ENCODE measurements at regions not wholly inside any gene's neighbourhood (a gene's known extent, or its start where the extent isn't known, plus 50 kb on each side); places are given as distances from the start of the nearest gene placed in this dataset.
"Not testable (repeated sequence)": the region's sequence is repeated elsewhere in the genome, so short reads cannot be mapped to it uniquely, and the experiment has no call there.

- DNase-seq = not testable (repeated sequence)
Observed at GRCh38 chr13:33418224-33418953, 132.8 kb upstream of the STARD13 start.

DNA sequence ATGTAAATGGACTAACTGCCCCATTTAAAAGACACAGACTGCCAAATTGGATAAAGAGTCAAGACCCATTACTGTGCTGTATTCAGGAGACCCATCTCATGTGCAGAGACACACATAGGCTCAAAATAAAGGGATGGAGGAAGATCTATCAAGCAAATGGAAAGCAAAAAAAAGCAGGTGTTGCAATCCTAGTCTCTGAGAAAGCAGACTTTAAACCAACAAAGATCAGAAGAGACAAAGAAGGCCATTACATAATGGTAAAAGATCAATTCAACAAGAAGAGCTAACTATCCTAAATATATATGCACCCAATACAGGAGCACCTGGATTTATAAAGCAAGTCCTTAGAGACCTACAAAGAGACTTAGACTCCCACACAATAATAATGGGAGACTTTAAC is 134.6 kb upstream of the STARD13 start:
- DNase-seq = not testable (repeated sequence)

DNA sequence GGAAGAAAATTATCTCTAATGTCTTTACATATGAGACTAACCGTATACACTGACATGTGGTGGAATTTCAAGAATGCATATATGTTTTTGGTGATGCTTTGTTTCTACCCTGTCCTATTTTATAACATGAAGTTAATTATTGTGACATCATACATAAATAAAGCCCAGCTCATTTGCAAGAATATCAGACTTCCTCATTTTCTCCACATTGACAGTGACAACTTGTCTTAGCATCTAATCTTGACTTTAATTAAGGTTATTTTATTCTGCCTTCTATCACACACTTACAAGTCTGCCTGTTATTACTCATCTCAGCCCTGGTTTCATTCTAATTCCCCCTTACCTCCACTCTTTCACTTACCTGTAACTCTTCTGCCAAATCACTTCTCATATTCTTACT is 140.6 kb upstream of the STARD13 start:
- no peak for DNase-seq

GRCh38 chr13:33433316-33433715 is 147.8 kb upstream of the STARD13 start:
- DNase-seq = no peak

- DNase-seq = no peak
Observed at GRCh38 chr13:33434676-33435075, 149.1 kb upstream of the STARD13 start.

DNA sequence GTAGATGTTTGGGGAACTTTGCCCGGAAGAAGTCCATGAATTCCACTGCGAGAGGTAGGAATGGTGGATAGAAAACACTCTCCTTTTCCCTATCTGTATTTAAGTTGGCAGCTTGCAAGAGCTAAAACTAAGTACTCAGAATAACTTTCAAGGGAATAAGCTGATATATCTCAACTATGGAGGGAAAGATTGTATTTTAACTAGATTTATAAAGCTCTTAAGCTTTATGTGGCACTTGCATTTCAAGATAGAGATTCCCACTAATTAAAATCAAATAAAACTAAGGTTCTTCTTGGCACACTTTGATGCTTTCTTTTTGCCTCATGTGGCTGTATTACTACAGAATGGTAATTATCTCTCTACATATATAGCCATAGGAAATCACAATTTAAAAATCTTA is 149.7 kb upstream of the STARD13 start:
- no peak for DNase-seq

- no peak for DNase-seq
Observed at GRCh38 chr13:33438918-33439317, 153.4 kb upstream of the STARD13 start.

DNA sequence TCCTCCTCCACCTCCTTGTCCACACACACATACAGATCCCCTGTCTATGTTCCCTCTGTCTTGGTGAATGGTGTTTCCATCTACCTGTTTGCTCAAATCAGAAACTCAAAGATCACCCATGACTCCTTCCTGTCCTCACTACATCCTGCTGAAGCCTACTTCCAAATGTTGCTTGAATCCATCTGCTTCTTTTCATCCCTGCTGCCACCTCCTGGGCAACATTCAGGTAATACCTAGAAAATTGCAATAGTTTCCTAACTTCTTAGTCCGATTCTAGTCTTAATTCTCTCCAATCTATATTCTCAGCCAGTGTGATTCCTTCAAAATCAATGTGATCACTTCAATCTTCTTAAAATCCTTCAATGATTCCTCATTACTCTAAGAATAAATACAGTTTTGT is 155.5 kb upstream of the STARD13 start:
- no peak for DNase-seq

DNA sequence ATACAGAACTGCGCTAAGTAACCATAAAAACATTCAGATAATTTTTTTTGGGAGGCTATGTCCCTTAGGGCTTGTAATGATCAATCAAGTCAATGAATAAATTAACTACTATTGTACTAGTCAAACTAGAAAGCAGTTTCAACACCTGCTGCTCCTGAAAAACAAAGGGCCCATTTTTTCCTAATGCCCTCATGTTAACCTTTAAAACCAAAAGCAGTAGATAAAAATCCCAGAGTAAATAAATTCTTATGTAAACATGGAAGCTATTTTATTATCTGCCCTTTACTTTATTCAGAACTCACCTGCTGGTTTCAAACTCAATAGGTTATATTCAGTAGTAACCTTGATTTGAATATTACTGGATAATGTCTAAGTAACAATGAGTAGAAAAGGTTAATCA is 159.5 kb upstream of the STARD13 start:
- no peak for DNase-seq

DNA sequence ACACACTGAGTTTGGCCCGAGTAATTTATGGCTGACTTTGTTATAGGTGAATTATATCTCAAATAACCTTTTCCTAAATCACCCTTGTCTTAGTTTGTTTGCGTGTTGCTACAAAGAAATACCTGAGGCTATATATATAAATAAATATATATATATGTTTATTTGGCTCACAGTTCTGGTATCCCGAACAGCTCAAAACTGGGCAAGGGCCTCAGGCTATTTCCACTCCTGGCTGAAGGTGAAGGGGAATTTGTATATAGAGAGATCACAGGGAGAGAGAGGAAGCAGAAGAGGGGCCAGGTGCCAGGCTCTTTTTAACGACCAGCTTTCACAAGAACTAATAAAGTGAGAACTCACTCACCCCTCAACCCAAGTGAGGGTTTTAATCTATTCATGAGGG is 159.9 kb upstream of the STARD13 start:
- DNase-seq = no peak

DNA sequence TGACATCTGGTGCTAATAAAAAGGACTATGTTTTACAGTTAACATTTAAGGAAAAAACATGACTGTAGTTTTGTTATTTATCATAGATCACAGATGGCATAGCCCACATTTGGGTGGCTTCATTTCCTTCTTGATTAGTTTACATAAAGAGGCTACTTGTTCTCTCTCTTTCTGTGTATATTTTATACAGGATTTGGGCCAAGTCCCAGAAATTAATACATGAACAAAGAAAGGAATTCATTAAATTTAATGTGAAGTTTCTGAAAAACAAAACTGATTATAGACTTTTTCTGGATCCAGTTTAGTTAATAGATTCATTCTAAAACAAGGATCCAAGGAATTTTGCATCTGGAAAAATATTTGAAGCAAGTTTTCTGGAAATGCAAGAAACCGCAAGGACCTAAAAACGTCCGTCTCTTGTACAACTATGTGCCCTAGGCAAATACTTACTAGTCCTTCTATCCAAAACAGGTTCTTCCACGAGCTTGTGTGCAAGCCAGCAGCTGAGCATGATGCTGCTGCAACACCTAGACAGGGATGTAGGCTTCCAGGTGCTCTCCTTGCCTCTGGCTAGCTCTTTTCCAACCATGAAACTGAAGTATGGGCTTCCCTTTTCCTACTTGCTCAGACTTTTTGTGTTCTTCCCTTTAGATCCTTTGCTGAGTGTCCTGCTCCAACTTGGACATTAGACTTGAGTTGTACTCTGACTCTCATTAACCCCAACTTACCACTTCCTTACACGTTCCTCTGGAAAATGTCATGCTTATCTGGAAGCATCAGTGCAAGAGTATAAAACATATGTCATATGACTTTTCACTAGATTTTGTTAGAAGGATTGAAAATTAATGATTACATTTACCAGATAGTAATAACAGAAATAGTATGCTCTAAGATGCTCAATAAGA is 161.5 kb upstream of the STARD13 start:
- no peak for DNase-seq

DNA sequence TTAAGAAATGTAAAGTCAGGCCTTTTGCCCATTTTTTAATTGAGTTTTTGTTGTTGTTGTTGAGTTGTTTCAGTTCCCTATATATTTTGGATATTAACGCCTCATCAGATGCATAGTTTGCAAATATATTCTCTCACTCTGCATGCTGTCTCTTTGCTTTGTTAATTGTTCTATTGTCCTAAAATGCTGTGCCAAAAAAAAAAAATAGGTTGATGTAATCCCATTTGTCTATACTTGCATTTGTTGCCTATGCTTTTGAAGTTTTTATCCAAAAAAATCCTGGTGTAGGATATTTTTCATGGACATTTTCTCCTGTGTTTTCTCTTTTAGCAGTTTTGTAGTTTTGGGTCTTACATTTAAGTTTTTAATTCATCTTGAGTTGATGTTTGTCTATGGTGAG is 163.3 kb upstream of the STARD13 start:
- no peak for DNase-seq

- no peak for DNase-seq
Observed at GRCh38 chr13:33450956-33451709, 165.6 kb upstream of the STARD13 start.

GRCh38 chr13:33452873-33453517 is 167.4 kb upstream of the STARD13 start:
- no peak for DNase-seq

GRCh38 chr13:33453936-33454335 is 168.4 kb upstream of the STARD13 start:
- DNase-seq = no peak

- no peak for DNase-seq
Observed at GRCh38 chr13:33454844-33455705, 169.5 kb upstream of the STARD13 start.

- no peak for DNase-seq
Observed at GRCh38 chr13:33459702-33460101, 174.1 kb upstream of the STARD13 start.

- no peak for DNase-seq
Observed at GRCh38 chr13:33462109-33462508, 176.6 kb upstream of the STARD13 start.

DNA sequence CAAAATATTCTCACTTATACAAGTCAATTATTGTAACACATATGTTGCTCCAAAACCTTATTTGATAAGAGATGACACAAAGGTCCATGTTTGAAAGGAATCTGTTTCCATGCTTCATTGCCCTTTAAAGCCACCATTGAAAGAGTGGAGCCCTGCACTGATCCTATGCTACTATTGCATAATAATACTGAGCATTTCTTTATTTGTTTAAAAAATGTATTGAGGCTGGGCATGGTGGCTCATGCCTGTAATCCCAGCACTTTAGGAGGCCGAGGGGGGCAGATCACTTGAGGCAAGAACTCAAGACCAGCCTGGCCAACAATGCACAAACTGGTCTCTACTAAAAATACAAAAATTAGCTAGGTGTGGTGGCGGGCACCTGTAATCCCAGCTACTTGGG is 178.8 kb upstream of the STARD13 start:
- no peak for DNase-seq

- no peak for DNase-seq
Observed at GRCh38 chr13:33466262-33466661, 180.7 kb upstream of the STARD13 start.

DNA sequence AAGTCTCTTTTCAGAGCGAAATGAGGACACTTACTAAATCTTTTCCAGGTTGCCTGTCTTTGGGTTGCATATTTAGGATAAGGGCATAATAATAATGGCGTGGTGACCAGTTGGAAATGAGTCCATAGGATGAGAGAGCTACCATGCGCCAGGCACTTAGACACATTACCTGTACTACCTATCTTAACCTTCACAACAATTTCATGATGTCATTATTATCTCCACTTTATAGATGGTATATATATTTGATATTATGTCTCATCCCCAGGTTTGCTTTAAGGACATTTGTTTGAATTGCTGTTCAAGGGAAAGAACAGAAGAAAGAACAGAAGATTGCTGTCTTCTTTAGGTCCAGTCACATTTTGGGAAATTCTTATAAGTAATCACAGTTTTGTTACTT is 182.0 kb upstream of the STARD13 start:
- DNase-seq = no peak

GRCh38 chr13:33471204-33471603 is 185.6 kb upstream of the STARD13 start:
- no peak for DNase-seq

Data from NCI-H187 treated with DMSO at 0.1 percent for 48 hours (cell line).